ENCODE measurements at regions not wholly inside any gene's neighbourhood (a gene's known extent, or its start where the extent isn't known, plus 50 kb on each side); places are given as distances from the start of the nearest gene placed in this dataset.

- DNase-seq (ENCODE audit: low read depth in 2 of 2) = no peak
Observed at GRCh38 chr12:67370979-67371378, 101.8 kb downstream of the CAND1 start.

- no peak for DNase-seq (ENCODE audit: low read depth in 2 of 2)
Observed at GRCh38 chr12:67377021-67377420, 107.9 kb downstream of the CAND1 start.

- DNase-seq (ENCODE audit: low read depth in 2 of 2) = no peak
Observed at GRCh38 chr12:67377541-67377940, 108.4 kb downstream of the CAND1 start.

- no peak for DNase-seq (ENCODE audit: low read depth in 2 of 2)
Observed at GRCh38 chr12:67382241-67382871, 113.2 kb downstream of the CAND1 start.

- DNase-seq (ENCODE audit: low read depth in 2 of 2) = no peak
Observed at GRCh38 chr12:67386869-67387565, 117.9 kb downstream of the CAND1 start.

- no peak for DNase-seq (ENCODE audit: low read depth in 2 of 2)
Observed at GRCh38 chr12:67388331-67389138, 119.4 kb downstream of the CAND1 start.

GRCh38 chr12:67390273-67390672 is 121.1 kb downstream of the CAND1 start:
- DNase-seq (ENCODE audit: low read depth in 2 of 2) = no peak

GRCh38 chr12:67391034-67391433 is 121.9 kb downstream of the CAND1 start:
- no peak for DNase-seq (ENCODE audit: low read depth in 2 of 2)

GRCh38 chr12:67391656-67392055 is 122.5 kb downstream of the CAND1 start:
- DNase-seq (ENCODE audit: low read depth in 2 of 2) = no peak

GRCh38 chr12:67394550-67394949 is 125.4 kb downstream of the CAND1 start:
- no peak for DNase-seq (ENCODE audit: low read depth in 2 of 2)

GRCh38 chr12:67400742-67401141 is 131.6 kb downstream of the CAND1 start:
- no peak for DNase-seq (ENCODE audit: low read depth in 2 of 2)

GRCh38 chr12:67410246-67410645 is 141.1 kb downstream of the CAND1 start:
- DNase-seq (ENCODE audit: low read depth in 2 of 2) = no peak

GRCh38 chr12:67410667-67411067 is 141.5 kb downstream of the CAND1 start:
- no peak for DNase-seq (ENCODE audit: low read depth in 2 of 2)

GRCh38 chr12:67411562-67411961 is 142.4 kb downstream of the CAND1 start:
- no peak for DNase-seq (ENCODE audit: low read depth in 2 of 2)

- DNase-seq (ENCODE audit: low read depth in 2 of 2) = no peak
Observed at GRCh38 chr12:67413577-67413976, 144.4 kb downstream of the CAND1 start.

- no peak for DNase-seq (ENCODE audit: low read depth in 2 of 2)
Observed at GRCh38 chr12:67414011-67414715, 145.0 kb downstream of the CAND1 start.

- no peak for DNase-seq (ENCODE audit: low read depth in 2 of 2)
Observed at GRCh38 chr12:67415473-67415872, 146.3 kb downstream of the CAND1 start.

GRCh38 chr12:67419810-67420209 is 150.7 kb downstream of the CAND1 start:
- DNase-seq (ENCODE audit: low read depth in 2 of 2) = no peak

- no peak for DNase-seq (ENCODE audit: low read depth in 2 of 2)
Observed at GRCh38 chr12:67420506-67420905, 151.3 kb downstream of the CAND1 start.

GRCh38 chr12:67422081-67422480 is 152.9 kb downstream of the CAND1 start:
- no peak for DNase-seq (ENCODE audit: low read depth in 2 of 2)

GRCh38 chr12:67424784-67425183 is 155.6 kb downstream of the CAND1 start:
- DNase-seq (ENCODE audit: low read depth in 2 of 2) = no peak

- no peak for DNase-seq (ENCODE audit: low read depth in 2 of 2)
Observed at GRCh38 chr12:67425394-67425793, 156.2 kb downstream of the CAND1 start.
